ENCODE measurements at regions not wholly inside any gene's neighbourhood (a gene's known extent, or its start where the extent isn't known, plus 50 kb on each side); places are given as distances from the start of the nearest gene placed in this dataset.

DNA sequence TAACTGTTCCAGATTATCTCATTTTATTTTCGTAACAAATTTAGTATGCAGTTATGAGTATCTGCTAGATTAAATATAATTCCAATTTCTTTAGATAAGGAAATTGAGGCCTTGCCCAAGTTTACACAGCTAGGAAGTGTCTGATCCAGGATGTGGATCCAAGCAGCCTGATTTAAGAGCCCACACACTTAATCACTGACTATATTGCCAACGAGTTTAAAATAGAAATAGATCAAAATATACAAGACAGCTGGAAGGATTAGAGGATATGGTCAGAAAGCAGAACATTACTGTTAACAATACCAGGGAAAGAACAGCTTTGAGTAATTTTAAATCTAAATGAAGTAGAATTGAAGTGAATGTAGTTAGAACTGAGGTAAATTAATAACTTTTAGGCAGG is 215.2 kb downstream of the C3orf38 start:
- Histone ChIP-seq H3K9ac (ENCODE audit: insufficient read depth in 1 of 2, low read length in 2 of 2) (no peak overlapping the region), H3K36me3 (ENCODE audit: control insufficient read depth in 4 of 4, insufficient read depth in 4 of 4, low read length in 4 of 4) (no peaks in the 10 kb centered on the region), H3K27me3 (ENCODE audit: control insufficient read depth in 3 of 3, insufficient read depth in 3 of 3, low read length in 2 of 3) (no peaks in the 10 kb centered on the region), H3K27ac (ENCODE audit: low read depth in 1 of 2, low read length in 1 of 2) (no peak overlapping the region), H3K4me1 (ENCODE audit: control insufficient read depth in 5 of 5, insufficient read depth in 5 of 5, low read length in 5 of 5) (no peaks in the 10 kb centered on the region), H3K9me3 (ENCODE audit: control insufficient read depth in 4 of 4, insufficient read depth in 3 of 4, low read length in 3 of 4) (peaks cover 0 to 6% (median 3%) of the 10 kb centered on the region in 4 donors), H3K4me3 (no peak overlapping the region)
- ATAC-seq (ENCODE audit: insufficient read depth, low FRiP score) (no peak), DNase-seq (peak in 2 of 3 donors; percentile 47 to 70)
- TF ChIP-seq, protein P1, sequence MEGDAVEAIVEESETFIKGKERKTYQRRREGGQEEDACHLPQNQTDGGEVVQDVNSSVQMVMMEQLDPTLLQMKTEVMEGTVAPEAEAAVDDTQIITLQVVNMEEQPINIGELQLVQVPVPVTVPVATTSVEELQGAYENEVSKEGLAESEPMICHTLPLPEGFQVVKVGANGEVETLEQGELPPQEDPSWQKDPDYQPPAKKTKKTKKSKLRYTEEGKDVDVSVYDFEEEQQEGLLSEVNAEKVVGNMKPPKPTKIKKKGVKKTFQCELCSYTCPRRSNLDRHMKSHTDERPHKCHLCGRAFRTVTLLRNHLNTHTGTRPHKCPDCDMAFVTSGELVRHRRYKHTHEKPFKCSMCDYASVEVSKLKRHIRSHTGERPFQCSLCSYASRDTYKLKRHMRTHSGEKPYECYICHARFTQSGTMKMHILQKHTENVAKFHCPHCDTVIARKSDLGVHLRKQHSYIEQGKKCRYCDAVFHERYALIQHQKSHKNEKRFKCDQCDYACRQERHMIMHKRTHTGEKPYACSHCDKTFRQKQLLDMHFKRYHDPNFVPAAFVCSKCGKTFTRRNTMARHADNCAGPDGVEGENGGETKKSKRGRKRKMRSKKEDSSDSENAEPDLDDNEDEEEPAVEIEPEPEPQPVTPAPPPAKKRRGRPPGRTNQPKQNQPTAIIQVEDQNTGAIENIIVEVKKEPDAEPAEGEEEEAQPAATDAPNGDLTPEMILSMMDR (IDR thresholded peaks at IDR 0.05; ENCODE audit: control extremely low read depth, extremely low read depth), result no peak
- WGBS, 2 donors, result 45 to 59% methylated on average over 2 of the region's 2 CpGs

DNA sequence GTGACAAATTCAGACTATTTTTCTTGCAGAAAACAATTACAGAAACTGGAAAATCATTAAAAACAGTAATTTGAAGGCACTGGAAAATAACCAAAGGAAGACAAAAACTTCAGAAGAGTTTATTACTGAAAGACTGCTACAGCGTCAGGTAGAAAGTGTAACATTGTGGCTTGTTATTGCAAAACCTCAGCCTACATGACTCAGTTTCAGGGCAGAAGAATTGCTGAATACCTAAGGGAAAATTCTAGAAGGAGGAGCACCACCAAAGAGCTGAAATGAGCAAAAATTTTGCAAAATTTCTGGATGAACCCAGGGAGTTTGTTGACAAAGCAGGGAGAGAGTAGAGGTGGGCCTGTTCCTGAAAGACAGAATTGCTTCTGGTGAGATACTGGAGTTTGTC is 219.6 kb downstream of the C3orf38 start:
- DNase-seq, result no peak
- 94 to 95% methylated on average over 1 of the region's 1 CpG for WGBS, 2 donors
- no peak for ATAC-seq (ENCODE audit: insufficient read depth, low FRiP score)
- Histone ChIP-seq H3K9ac (ENCODE audit: insufficient read depth in 1 of 2, low read length in 2 of 2) (no peak overlapping the region), H3K27me3 (ENCODE audit: control insufficient read depth in 3 of 3, insufficient read depth in 3 of 3, low read length in 2 of 3) (no peaks in the 10 kb centered on the region), H3K4me3 (no peak overlapping the region), H3K36me3 (ENCODE audit: control insufficient read depth in 4 of 4, insufficient read depth in 4 of 4, low read length in 4 of 4) (no peaks in the 10 kb centered on the region), H3K27ac (ENCODE audit: low read depth in 1 of 2, low read length in 1 of 2) (no peak overlapping the region), H3K4me1 (ENCODE audit: control insufficient read depth in 5 of 5, insufficient read depth in 5 of 5, low read length in 5 of 5) (no peaks in the 10 kb centered on the region), H3K9me3 (ENCODE audit: control insufficient read depth in 4 of 4, insufficient read depth in 3 of 4, low read length in 3 of 4) (peaks cover 0 to 5% (median 2%) of the 10 kb centered on the region in 4 donors)
- TF ChIP-seq, protein P1 (IDR thresholded peaks at IDR 0.05; ENCODE audit: control extremely low read depth, extremely low read depth), result no peak

DNA sequence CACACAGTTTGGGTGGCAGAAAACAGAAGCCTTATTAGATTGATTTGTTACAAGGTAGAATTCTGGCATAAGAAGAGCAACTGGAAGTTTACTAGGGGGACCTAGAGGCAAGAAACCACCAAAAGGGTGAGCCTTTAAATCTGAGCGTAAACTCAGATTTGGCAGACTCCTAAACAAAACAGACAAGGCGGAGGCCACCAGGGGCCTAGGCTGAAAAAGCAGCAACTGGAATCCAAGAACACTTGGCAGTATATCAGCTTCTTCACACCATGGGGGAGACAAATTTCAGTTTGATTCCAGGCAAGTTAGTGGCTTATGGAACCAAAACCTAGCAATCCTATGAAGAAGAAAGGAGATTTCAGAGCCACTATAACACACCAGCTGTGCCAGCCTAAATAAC is 220.0 kb downstream of the C3orf38 start:
- TF ChIP-seq, protein P1 (IDR thresholded peaks at IDR 0.05; ENCODE audit: control extremely low read depth, extremely low read depth), result no peak
- 87 to 97% methylated on average over 2 of the region's 2 CpGs for WGBS, 2 donors
- Histone ChIP-seq H3K4me3 (no peak overlapping the region), H3K27ac (ENCODE audit: low read depth in 1 of 2, low read length in 1 of 2) (no peak overlapping the region), H3K27me3 (ENCODE audit: control insufficient read depth in 3 of 3, insufficient read depth in 3 of 3, low read length in 2 of 3) (no peaks in the 10 kb centered on the region), H3K4me1 (ENCODE audit: control insufficient read depth in 5 of 5, insufficient read depth in 5 of 5, low read length in 5 of 5) (no peaks in the 10 kb centered on the region), H3K9ac (ENCODE audit: insufficient read depth in 1 of 2, low read length in 2 of 2) (no peak overlapping the region), H3K36me3 (ENCODE audit: control insufficient read depth in 4 of 4, insufficient read depth in 4 of 4, low read length in 4 of 4) (no peaks in the 10 kb centered on the region), H3K9me3 (ENCODE audit: control insufficient read depth in 4 of 4, insufficient read depth in 3 of 4, low read length in 3 of 4) (peaks cover 0 to 5% (median 2%) of the 10 kb centered on the region in 4 donors)
- ATAC-seq (ENCODE audit: insufficient read depth, low FRiP score) (no peak), DNase-seq (no peak)

DNA sequence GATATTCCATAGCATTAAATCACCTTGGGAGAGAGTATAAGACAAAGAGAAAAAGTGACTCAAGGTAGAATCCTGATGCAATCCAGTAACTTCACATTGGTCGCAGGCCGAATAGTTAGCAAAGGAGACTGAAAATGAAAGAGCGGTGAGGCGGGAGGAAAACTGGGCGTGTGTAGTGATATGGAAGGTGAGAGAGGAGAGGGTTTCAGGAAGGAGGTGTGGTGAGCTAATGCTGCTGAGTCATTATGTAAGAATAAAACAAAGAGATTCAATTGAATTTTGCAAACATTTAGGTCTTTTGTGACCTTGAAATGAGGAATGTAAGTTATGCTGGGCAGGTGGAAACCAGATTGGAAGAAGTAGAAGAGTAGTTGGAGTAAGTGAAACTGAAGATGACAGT is 235.3 kb downstream of the C3orf38 start:
- H3K36me3 ChIP-seq (ENCODE audit: control insufficient read depth in 4 of 4, insufficient read depth in 4 of 4, low read length in 4 of 4), result no peaks in the 10 kb centered on the region
- H3K27ac ChIP-seq (ENCODE audit: low read depth in 1 of 2, low read length in 1 of 2), result no peak overlapping the region
- H3K9me3 ChIP-seq (ENCODE audit: control insufficient read depth in 4 of 4, insufficient read depth in 3 of 4, low read length in 3 of 4), result peaks cover 0 to 3% (median 0%) of the 10 kb centered on the region in 4 donors
- TF ChIP-seq, protein P1 (IDR thresholded peaks at IDR 0.05; ENCODE audit: control extremely low read depth, extremely low read depth), result no peak
- no peak overlapping the region for H3K9ac ChIP-seq (ENCODE audit: insufficient read depth in 1 of 2, low read length in 2 of 2)
- no peak overlapping the region for H3K4me3 ChIP-seq
- 73 to 74% methylated on average over 5 of the region's 5 CpGs for WGBS, 2 donors
- DNase-seq (no peak), ATAC-seq (ENCODE audit: insufficient read depth, low FRiP score) (no peak)
- no peaks in the 10 kb centered on the region for H3K4me1 ChIP-seq (ENCODE audit: control insufficient read depth in 5 of 5, insufficient read depth in 5 of 5, low read length in 5 of 5)
- no peaks in the 10 kb centered on the region for H3K27me3 ChIP-seq (ENCODE audit: control insufficient read depth in 3 of 3, insufficient read depth in 3 of 3, low read length in 2 of 3)

Measured in lung (tissue), 11 donors.